ENCODE measurements at regions not wholly inside any gene's neighbourhood (a gene's known extent, or its start where the extent isn't known, plus 50 kb on each side); places are given as distances from the start of the nearest gene placed in this dataset.

DNA sequence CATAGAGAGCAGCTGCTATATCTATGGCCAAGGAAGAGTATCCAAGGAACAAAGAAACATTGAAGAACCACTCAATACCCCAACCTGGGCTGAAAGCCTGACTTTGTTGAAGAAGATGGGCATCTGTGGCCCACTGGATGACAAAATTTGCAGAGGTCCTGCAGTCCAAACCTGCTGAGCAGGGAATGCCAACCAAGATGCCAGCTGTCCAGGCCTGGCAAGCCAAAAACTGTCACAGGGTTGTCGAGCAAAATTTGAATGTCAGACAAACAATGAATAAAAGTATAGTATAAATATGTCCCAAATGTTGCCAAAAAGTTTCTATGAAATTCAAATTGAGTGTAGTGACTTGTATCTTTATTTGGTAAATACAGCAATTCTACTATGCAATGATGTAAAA, 1040.2 kb downstream of the PCDH9 start:
- H3K27ac ChIP-seq (ENCODE audit: low read depth in 1 of 2, low read length in 2 of 2): no peak overlapping the region
- peaks cover 0 to 2% (median 0%) of the 10 kb centered on the region in 4 donors for H3K9me3 ChIP-seq (ENCODE audit: control insufficient read depth in 4 of 4, low read length in 3 of 4)
- peaks cover 0 to 2% (median 0%) of the 10 kb centered on the region in 4 donors for H3K27me3 ChIP-seq (ENCODE audit: control insufficient read depth in 4 of 4, insufficient read depth in 4 of 4, low read length in 3 of 4)
- DNase-seq (ENCODE audit: low spot score): no peak
- TF ChIP-seq RAD21 (IDR thresholded peaks at IDR 0.05) (no peak), JUND (IDR thresholded peaks at IDR 0.05) (no peak), FOXA1 (IDR thresholded peaks at IDR 0.05) (no peak), MAX (IDR thresholded peaks at IDR 0.05) (no peak), YY1 (IDR thresholded peaks at IDR 0.05) (no peak), HNF4G (IDR thresholded peaks at IDR 0.05) (no peak), HNF4A (conservative IDR thresholded peaks at IDR 0.05) (no peak), RXRA (IDR thresholded peaks at IDR 0.05) (no peak), SP1 (IDR thresholded peaks at IDR 0.05) (no peak), TAF1 (conservative IDR thresholded peaks at IDR 0.05) (no peak), FOXA2 (IDR thresholded peaks at IDR 0.05) (no peak), EGR1 (IDR thresholded peaks at IDR 0.05; ENCODE audit: low read depth in 2 of 2) (no peak)
- TF ChIP-seq, protein P1, sequence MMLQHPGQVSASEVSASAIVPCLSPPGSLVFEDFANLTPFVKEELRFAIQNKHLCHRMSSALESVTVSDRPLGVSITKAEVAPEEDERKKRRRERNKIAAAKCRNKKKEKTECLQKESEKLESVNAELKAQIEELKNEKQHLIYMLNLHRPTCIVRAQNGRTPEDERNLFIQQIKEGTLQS (IDR thresholded peaks at IDR 0.05): no peak
- H3K9ac ChIP-seq (ENCODE audit: low read depth in 1 of 2, low read length in 2 of 2): no peak overlapping the region
- no peak overlapping the region for H3K4me3 ChIP-seq (ENCODE audit: low read depth in 1 of 3, low read length in 3 of 3)
- H3K4me1 ChIP-seq (ENCODE audit: control insufficient read depth in 4 of 4, insufficient read depth in 4 of 4, low read length in 3 of 4): no peaks in the 10 kb centered on the region
- 16% methylated on average over 1 of the region's 1 CpG for WGBS
- no peaks in the 10 kb centered on the region for H3K36me3 ChIP-seq (ENCODE audit: control insufficient read depth in 4 of 4, insufficient read depth in 3 of 4, low read depth in 1 of 4, low read length in 3 of 4)

DNA sequence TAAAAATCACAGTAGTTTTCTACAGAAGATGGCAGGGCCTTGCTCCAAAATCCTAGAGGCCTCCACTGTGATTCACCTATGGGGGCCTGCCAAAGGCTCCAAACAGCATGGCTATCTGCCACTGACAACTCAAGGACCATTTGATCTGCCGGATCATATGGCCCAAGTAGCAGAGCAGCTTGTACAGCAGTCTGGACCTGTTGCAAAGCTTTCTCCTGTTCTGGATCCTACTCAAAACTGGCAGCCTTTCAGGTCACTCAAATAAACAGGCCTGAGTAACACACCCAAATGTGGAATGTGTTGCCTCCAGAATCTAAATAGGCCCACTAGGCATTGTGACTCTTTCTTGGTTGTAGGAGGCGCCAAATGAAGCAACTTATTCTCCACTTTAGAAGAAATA, 1049.3 kb downstream of the PCDH9 start:
- Histone ChIP-seq H3K27ac (ENCODE audit: low read depth in 1 of 2, low read length in 2 of 2) (no peak overlapping the region), H3K27me3 (ENCODE audit: control insufficient read depth in 4 of 4, insufficient read depth in 4 of 4, low read length in 3 of 4) (no peaks in the 10 kb centered on the region), H3K36me3 (ENCODE audit: control insufficient read depth in 4 of 4, insufficient read depth in 3 of 4, low read depth in 1 of 4, low read length in 3 of 4) (no peaks in the 10 kb centered on the region), H3K4me1 (ENCODE audit: control insufficient read depth in 4 of 4, insufficient read depth in 4 of 4, low read length in 3 of 4) (no peaks in the 10 kb centered on the region), H3K9me3 (ENCODE audit: control insufficient read depth in 4 of 4, low read length in 3 of 4) (no peaks in the 10 kb centered on the region), H3K9ac (ENCODE audit: low read depth in 1 of 2, low read length in 2 of 2) (no peak overlapping the region), H3K4me3 (ENCODE audit: low read depth in 1 of 3, low read length in 3 of 3) (no peak overlapping the region)
- 88% methylated on average over 2 of the region's 2 CpGs for WGBS
- no peak for DNase-seq (ENCODE audit: low spot score)
- no peak for TF ChIP-seq HNF4A (conservative IDR thresholded peaks at IDR 0.05)
- TF ChIP-seq RXRA (IDR thresholded peaks at IDR 0.05): no peak
- TF ChIP-seq JUND (IDR thresholded peaks at IDR 0.05): no peak
- TF ChIP-seq TAF1 (conservative IDR thresholded peaks at IDR 0.05): no peak
- TF ChIP-seq FOXA2 (IDR thresholded peaks at IDR 0.05): no peak
- no peak for TF ChIP-seq SP1 (IDR thresholded peaks at IDR 0.05)
- no peak for TF ChIP-seq RAD21 (IDR thresholded peaks at IDR 0.05)
- no peak for TF ChIP-seq GABPA (IDR thresholded peaks at IDR 0.05 in 1 of 2, conservative IDR thresholded peaks at IDR 0.05 in 1 of 2)
- TF ChIP-seq, protein P1 (IDR thresholded peaks at IDR 0.05): no peak

GRCh38 chr13:66171920-66172319, 1058.2 kb downstream of the PCDH9 start:
- Histone ChIP-seq H3K4me1 (ENCODE audit: control insufficient read depth in 4 of 4, insufficient read depth in 4 of 4, low read length in 3 of 4) (no peaks in the 10 kb centered on the region), H3K9me3 (ENCODE audit: control insufficient read depth in 4 of 4, low read length in 3 of 4) (no peaks in the 10 kb centered on the region), H3K9ac (ENCODE audit: low read depth in 1 of 2, low read length in 2 of 2) (no peak overlapping the region), H3K36me3 (ENCODE audit: control insufficient read depth in 4 of 4, insufficient read depth in 3 of 4, low read depth in 1 of 4, low read length in 3 of 4) (no peaks in the 10 kb centered on the region), H3K27ac (ENCODE audit: low read depth in 1 of 2, low read length in 2 of 2) (no peak overlapping the region), H3K4me3 (ENCODE audit: low read depth in 1 of 3, low read length in 3 of 3) (no peak overlapping the region), H3K27me3 (ENCODE audit: control insufficient read depth in 4 of 4, insufficient read depth in 4 of 4, low read length in 3 of 4) (peaks cover 0 to 2% (median 0%) of the 10 kb centered on the region in 4 donors)
- DNase-seq (ENCODE audit: low spot score): no peak
- 45% methylated on average over 1 of the region's 1 CpG for WGBS
- TF ChIP-seq RXRA (IDR thresholded peaks at IDR 0.05) (no peak), RAD21 (IDR thresholded peaks at IDR 0.05) (no peak), NR2F2 (IDR thresholded peaks at IDR 0.05) (no peak), JUND (IDR thresholded peaks at IDR 0.05) (no peak), FOXA2 (IDR thresholded peaks at IDR 0.05) (no peak), GABPA (IDR thresholded peaks at IDR 0.05 in 1 of 2, conservative IDR thresholded peaks at IDR 0.05 in 1 of 2) (no peak), YY1 (IDR thresholded peaks at IDR 0.05) (no peak), FOXA1 (IDR thresholded peaks at IDR 0.05) (no peak)
- TF ChIP-seq, protein P1 (IDR thresholded peaks at IDR 0.05): no peak

Data from liver (tissue), 7 donors.